ENCODE measurements at regions not wholly inside any gene's neighbourhood (a gene's known extent, or its start where the extent isn't known, plus 50 kb on each side); places are given as distances from the start of the nearest gene placed in this dataset.
"Not testable (repeated sequence)": the region's sequence is repeated elsewhere in the genome, so short reads cannot be mapped to it uniquely, and the experiment has no call there.

GRCh38 chr6:97347111-97347510 is 64.1 kb upstream of the MMS22L start:
- DNase-seq (ENCODE audit: low read depth), result no peak

- peak; percentile 31 for DNase-seq (ENCODE audit: low read depth)
Observed at GRCh38 chr6:97361286-97361685, 78.3 kb upstream of the MMS22L start.

GRCh38 chr6:97364327-97364726 is 81.3 kb upstream of the MMS22L start:
- no peak for DNase-seq (ENCODE audit: low read depth)

- not testable (repeated sequence) for DNase-seq (ENCODE audit: low read depth)
Observed at GRCh38 chr6:97382071-97382470, 99.1 kb upstream of the MMS22L start.

GRCh38 chr6:97392735-97393134 is 109.7 kb upstream of the MMS22L start:
- DNase-seq (ENCODE audit: low read depth), result no peak

- peak; percentile 67 for DNase-seq (ENCODE audit: low read depth)
Observed at GRCh38 chr6:97394160-97394748, 111.2 kb upstream of the MMS22L start.

- DNase-seq (ENCODE audit: low read depth), result no peak
Observed at GRCh38 chr6:97396880-97397279, 113.9 kb upstream of the MMS22L start.

GRCh38 chr6:97399208-97399607 is 116.2 kb upstream of the MMS22L start:
- DNase-seq (ENCODE audit: low read depth), result no peak

- peak; percentile 4 for DNase-seq (ENCODE audit: low read depth)
Observed at GRCh38 chr6:97401533-97401932, 118.5 kb upstream of the MMS22L start.

GRCh38 chr6:97405818-97406409 is 122.9 kb upstream of the MMS22L start:
- no peak for DNase-seq (ENCODE audit: low read depth)

- no peak for DNase-seq (ENCODE audit: low read depth)
Observed at GRCh38 chr6:97406633-97407032, 123.6 kb upstream of the MMS22L start.

- DNase-seq (ENCODE audit: low read depth), result no peak
Observed at GRCh38 chr6:97411610-97412009, 128.6 kb upstream of the MMS22L start.

GRCh38 chr6:97412511-97412910 is 129.5 kb upstream of the MMS22L start:
- DNase-seq (ENCODE audit: low read depth), result no peak

GRCh38 chr6:97422171-97422570 is 139.2 kb upstream of the MMS22L start:
- DNase-seq (ENCODE audit: low read depth), result no peak

- no peak for DNase-seq (ENCODE audit: low read depth)
Observed at GRCh38 chr6:97423190-97423589, 140.2 kb upstream of the MMS22L start.

GRCh38 chr6:97427648-97428047 is 144.6 kb upstream of the MMS22L start:
- DNase-seq (ENCODE audit: low read depth), result no peak

GRCh38 chr6:97437087-97437486 is 154.1 kb upstream of the MMS22L start:
- peak; percentile 60 for DNase-seq (ENCODE audit: low read depth)

- no peak for DNase-seq (ENCODE audit: low read depth)
Observed at GRCh38 chr6:97438011-97438671, 155.1 kb upstream of the MMS22L start.

- DNase-seq (ENCODE audit: low read depth), result peak; percentile 56
Observed at GRCh38 chr6:97440590-97441176, 157.7 kb upstream of the MMS22L start.

- DNase-seq (ENCODE audit: low read depth), result no peak
Observed at GRCh38 chr6:97443408-97444080, 160.5 kb upstream of the MMS22L start.

- no peak for DNase-seq (ENCODE audit: low read depth)
Observed at GRCh38 chr6:97445407-97445806, 162.4 kb upstream of the MMS22L start.

GRCh38 chr6:97449444-97449966 is 166.5 kb upstream of the MMS22L start:
- no peak for DNase-seq (ENCODE audit: low read depth)
